DND-41 (cell line): ENCODE measurements at regions not wholly inside any gene's neighbourhood (a gene's known extent, or its start where the extent isn't known, plus 50 kb on each side); places are given as distances from the start of the nearest gene placed in this dataset.

ENCODE experiments used
- ATAC-seq: fragments of 200-7000 bp; cut with Tn5 transposase; 3 replicates; pipeline ENCODE4 v1.9.1; 2021; ENCODE audit warnings: low read depth; ENCODE audit not compliant: insufficient read depth
- DNase-seq: peaks from one replicate; pipeline ENCODE4 v3.0.0-alpha.2; 2020
- H2AFZ ChIP-seq: 2 replicates; pipeline ENCODE4 v1.6.0; 2012; ENCODE audit warnings: low read depth, low read length
- H3K27ac ChIP-seq: 2 replicates; pipeline ENCODE4 v1.5.1; 2012; ENCODE audit warnings: low read length, inconsistent platforms
- H3K27me3 ChIP-seq: fragments of 200-600 bp; sonication (generic); 2 replicates; pipeline ENCODE4 v1.6.0; 2012; ENCODE audit warnings: low read length, mild to moderate bottlenecking, inconsistent platforms; ENCODE audit not compliant: insufficient read depth, poor library complexity
- H3K36me3 ChIP-seq: 2 replicates; pipeline ENCODE4 v1.5.1; 2012; ENCODE audit warnings: low read length, inconsistent platforms; ENCODE audit not compliant: insufficient read depth
- H3K4me1 ChIP-seq: 2 replicates; pipeline ENCODE4 v1.5.1; 2012; ENCODE audit warnings: mild to moderate bottlenecking, low read length; ENCODE audit not compliant: insufficient read depth
- H3K4me2 ChIP-seq: 2 replicates; pipeline ENCODE4 v1.6.0; 2012; ENCODE audit warnings: mild to moderate bottlenecking, moderate library complexity, low read length, inconsistent platforms; ENCODE audit not compliant: insufficient read depth
- H3K4me3 ChIP-seq, 2 experiments: fragments of 200-600 bp in 1 of 2; shearing (Covaris generic) in 1 of 2; 2 replicates each; pipeline ENCODE4 v1.5.1; 2012 to 2016; ENCODE audit warnings: inconsistent platforms in 2 of 2, low read length in 2 of 2, mild to moderate bottlenecking in 2 of 2, low read depth in 1 of 2, moderate library complexity in 1 of 2
- H3K79me2 ChIP-seq: 2 replicates; pipeline ENCODE4 v1.6.0; 2012; ENCODE audit warnings: low read length, inconsistent platforms; ENCODE audit not compliant: insufficient read depth
- H3K9ac ChIP-seq: 2 replicates; pipeline ENCODE4 v1.6.0; 2012; ENCODE audit warnings: low read depth, mild to moderate bottlenecking, inconsistent platforms, low read length, moderate library complexity
- H3K9me3 ChIP-seq: 2 replicates; pipeline ENCODE4 v1.5.1; 2012; ENCODE audit warnings: low read length, moderate library complexity, mild to moderate bottlenecking, inconsistent platforms; ENCODE audit not compliant: insufficient read depth, severe bottlenecking
- H4K20me1 ChIP-seq: 2 replicates; pipeline ENCODE4 v1.6.0; 2012; ENCODE audit warnings: low read length; ENCODE audit not compliant: insufficient read depth
- CTCF ChIP-seq: IDR thresholded peaks from 2 replicates; pipeline ENCODE4 v1.5.1; 2012; ENCODE audit warnings: borderline replicate concordance, low read length, moderate library complexity, mild to moderate bottlenecking; ENCODE audit not compliant: poor library complexity, severe bottlenecking; ENCODE audit errors: extremely low read depth
- EZH2 ChIP-seq: IDR thresholded peaks from 3 replicates; pipeline ENCODE4 v1.6.1; 2012; ENCODE audit warnings: borderline replicate concordance, low read depth, mild to moderate bottlenecking, moderate library complexity, low read length, inconsistent platforms; ENCODE audit not compliant: severe bottlenecking

GRCh38 chr2:8479298-8479697 lies 202.6 kb upstream of the ID2 start:
- no peak overlapping the region for H2AFZ ChIP-seq
- no peaks in the 10 kb centered on the region for H3K79me2 ChIP-seq
- H3K36me3 ChIP-seq, result no peaks in the 10 kb centered on the region
- DNase-seq (no peak), ATAC-seq (no peak)
- TF ChIP-seq CTCF, result no peak
- H3K4me3 ChIP-seq, result no peak overlapping the region
- no peaks in the 10 kb centered on the region for H3K9me3 ChIP-seq
- no peak overlapping the region for H3K27ac ChIP-seq
- no peak overlapping the region for H3K4me2 ChIP-seq
- no peaks in the 10 kb centered on the region for H4K20me1 ChIP-seq
- no peaks in the 10 kb centered on the region for H3K27me3 ChIP-seq
- H3K4me1 ChIP-seq, result peaks cover 19% of the 10 kb centered on the region
- no peak overlapping the region for H3K9ac ChIP-seq

- H3K79me2 ChIP-seq, result no peaks in the 10 kb centered on the region
- no peak for TF ChIP-seq CTCF
- TF ChIP-seq EZH2, result no peak
- no peaks in the 10 kb centered on the region for H3K9me3 ChIP-seq
- peaks cover 19% of the 10 kb centered on the region for H3K4me1 ChIP-seq
- no peak overlapping the region for H3K9ac ChIP-seq
- H3K27me3 ChIP-seq, result no peaks in the 10 kb centered on the region
- no peak overlapping the region for H2AFZ ChIP-seq
- no peak overlapping the region for H3K4me2 ChIP-seq
- ATAC-seq (no peak), DNase-seq (no peak)
- H3K27ac ChIP-seq, result no peak overlapping the region
- H3K36me3 ChIP-seq, result no peaks in the 10 kb centered on the region
- H4K20me1 ChIP-seq, result no peaks in the 10 kb centered on the region
- H3K4me3 ChIP-seq, result no peak overlapping the region
Observed at GRCh38 chr2:8480915-8481314, 200.9 kb upstream of the ID2 start.

DNA sequence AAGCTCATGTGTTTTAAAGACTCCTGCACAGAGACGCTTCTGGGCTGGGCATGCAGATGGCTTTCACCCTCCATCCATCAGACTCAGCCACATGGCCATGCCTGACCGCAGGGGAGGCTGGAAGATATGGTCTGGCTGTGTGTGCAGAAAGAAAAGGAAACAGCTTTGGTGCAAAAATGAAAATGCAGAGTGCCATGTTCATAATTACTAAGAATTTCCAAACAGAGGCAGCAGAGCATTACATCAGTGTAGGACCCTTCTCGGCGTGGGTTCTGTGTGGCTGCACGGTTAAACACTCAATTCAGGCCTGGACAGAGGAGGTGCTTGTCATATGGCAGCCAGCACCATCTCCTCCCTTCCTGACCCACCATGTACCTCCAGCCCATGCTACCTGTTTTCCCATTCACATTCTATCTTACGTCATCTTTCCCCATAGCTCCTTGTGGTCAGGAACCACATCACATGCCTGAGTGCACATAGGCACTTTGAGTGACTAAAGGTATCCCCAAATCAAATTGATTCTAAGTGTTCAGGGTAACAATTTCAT lies 200.3 kb upstream of the ID2 start:
- H3K4me3 ChIP-seq, result no peak overlapping the region
- H3K36me3 ChIP-seq, result no peaks in the 10 kb centered on the region
- DNase-seq, result no peak
- H3K79me2 ChIP-seq, result no peaks in the 10 kb centered on the region
- H3K4me1 ChIP-seq, result peaks cover 19% of the 10 kb centered on the region
- H3K4me2 ChIP-seq, result no peak overlapping the region
- no peak overlapping the region for H3K27ac ChIP-seq
- no peak overlapping the region for H3K9ac ChIP-seq
- TF ChIP-seq EZH2 (no peak), CTCF (no peak)
- no peak overlapping the region for H2AFZ ChIP-seq
- H3K9me3 ChIP-seq, result no peaks in the 10 kb centered on the region
- ATAC-seq, result no peak
- no peaks in the 10 kb centered on the region for H3K27me3 ChIP-seq
- H4K20me1 ChIP-seq, result no peaks in the 10 kb centered on the region

GRCh38 chr2:8482432-8482831 lies 199.4 kb upstream of the ID2 start:
- H4K20me1 ChIP-seq, result no peaks in the 10 kb centered on the region
- H3K4me3 ChIP-seq, result no peak overlapping the region
- no peaks in the 10 kb centered on the region for H3K79me2 ChIP-seq
- DNase-seq (no peak), ATAC-seq (no peak)
- no peaks in the 10 kb centered on the region for H3K9me3 ChIP-seq
- peaks cover 13% of the 10 kb centered on the region for H3K4me1 ChIP-seq
- H3K27me3 ChIP-seq, result no peaks in the 10 kb centered on the region
- no peak overlapping the region for H3K9ac ChIP-seq
- no peak overlapping the region for H3K4me2 ChIP-seq
- no peak overlapping the region for H2AFZ ChIP-seq
- TF ChIP-seq EZH2 (no peak), CTCF (no peak)
- no peaks in the 10 kb centered on the region for H3K36me3 ChIP-seq
- H3K27ac ChIP-seq, result no peak overlapping the region
